HG03039 (cell line): ENCODE measurements at regions not wholly inside any gene's neighbourhood (a gene's known extent, or its start where the extent isn't known, plus 50 kb on each side); places are given as distances from the start of the nearest gene placed in this dataset.
"Not testable (repeated sequence)": the region's sequence is repeated elsewhere in the genome, so short reads cannot be mapped to it uniquely, and the experiment has no call there.

Experiments used
- ATAC-seq: cut with Tn5 transposase; IDR thresholded peaks from one replicate; pipeline ENCODE4 v1.9.1; 2021; ENCODE audit warnings: mild to moderate bottlenecking, moderate library complexity; ENCODE audit not compliant: unreplicated experiment

DNA sequence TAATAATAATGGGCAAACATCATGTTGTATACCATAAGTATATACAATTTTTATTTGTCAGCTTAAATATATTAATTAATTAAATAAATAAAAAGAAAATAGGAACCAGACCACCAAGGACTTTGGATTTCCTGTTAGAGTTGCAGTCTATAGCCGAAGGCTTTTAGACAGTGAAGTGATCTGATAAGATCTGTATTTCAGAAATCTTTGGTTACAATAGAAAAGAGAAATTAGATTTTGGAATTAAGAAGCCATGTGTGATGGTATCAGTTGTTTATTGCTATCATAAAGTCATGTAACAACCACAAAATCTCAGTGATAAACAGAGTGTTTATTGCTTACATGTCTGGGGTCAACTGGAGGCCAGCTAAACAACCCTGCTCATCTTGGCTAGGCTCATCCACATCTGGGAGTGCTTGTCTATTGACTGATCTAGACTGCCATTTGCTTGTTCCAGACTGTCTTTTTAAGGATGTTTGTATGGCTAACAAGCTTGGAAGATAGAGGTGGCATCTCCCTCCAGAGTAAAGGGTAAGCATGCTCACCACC lies 142.1 kb upstream of the USP9X start:
- no peak for ATAC-seq

DNA sequence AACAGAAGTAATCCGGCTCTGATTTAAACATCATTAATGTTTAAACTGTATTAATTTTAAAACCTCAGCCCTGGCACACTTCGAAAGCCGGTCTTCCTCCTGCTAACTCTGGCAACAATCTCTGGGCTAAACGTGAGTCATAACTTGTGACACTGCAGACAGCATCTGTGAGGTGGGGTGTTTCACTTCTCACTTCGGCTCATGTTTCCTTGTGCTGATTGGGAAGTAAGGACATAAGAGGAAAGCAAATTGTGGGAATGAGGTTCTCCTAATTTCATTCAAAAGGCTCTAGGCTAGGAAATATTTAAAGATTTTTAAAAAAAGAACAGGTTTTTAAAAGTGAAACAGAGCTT lies 139.9 kb upstream of the USP9X start:
- no peak for ATAC-seq

DNA sequence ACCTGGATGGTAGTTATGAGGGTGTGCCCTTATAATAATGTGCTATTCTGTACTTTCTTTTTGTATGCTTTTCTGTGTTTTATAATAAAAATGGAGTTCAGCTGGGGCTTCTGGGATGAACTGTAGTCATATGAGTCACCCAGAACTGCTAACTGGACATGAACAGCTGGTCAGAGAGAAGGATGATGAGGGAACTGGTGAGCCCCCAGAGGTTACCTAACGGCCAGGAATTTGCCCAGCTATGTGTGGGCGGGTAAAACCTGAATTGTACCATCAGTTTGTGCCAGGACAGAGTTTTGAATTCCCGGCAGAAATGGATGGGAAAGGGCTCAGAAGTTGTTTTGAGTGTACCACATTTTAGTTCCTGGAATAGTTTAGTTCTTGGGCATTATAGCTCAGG lies 138.0 kb upstream of the USP9X start:
- ATAC-seq: no peak

DNA sequence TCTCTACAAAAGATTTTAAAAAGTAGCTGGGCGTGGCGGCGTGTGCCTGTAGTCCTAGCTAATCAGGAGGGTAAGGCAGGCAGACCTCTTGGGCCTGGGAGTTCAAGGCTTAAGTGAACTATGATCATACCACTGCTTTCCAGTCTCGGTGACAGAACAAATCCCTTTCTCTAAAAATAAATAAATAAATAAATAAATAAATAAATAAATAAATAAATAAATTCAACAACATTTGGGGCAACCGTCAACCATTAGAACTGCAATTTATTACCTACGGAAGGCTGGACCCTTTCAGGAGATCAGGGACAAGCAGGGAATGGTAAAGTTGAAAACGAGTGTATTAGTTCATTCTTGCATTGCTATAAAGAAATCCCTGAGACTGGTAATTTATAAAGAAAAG lies 136.2 kb upstream of the USP9X start:
- ATAC-seq: no peak

DNA sequence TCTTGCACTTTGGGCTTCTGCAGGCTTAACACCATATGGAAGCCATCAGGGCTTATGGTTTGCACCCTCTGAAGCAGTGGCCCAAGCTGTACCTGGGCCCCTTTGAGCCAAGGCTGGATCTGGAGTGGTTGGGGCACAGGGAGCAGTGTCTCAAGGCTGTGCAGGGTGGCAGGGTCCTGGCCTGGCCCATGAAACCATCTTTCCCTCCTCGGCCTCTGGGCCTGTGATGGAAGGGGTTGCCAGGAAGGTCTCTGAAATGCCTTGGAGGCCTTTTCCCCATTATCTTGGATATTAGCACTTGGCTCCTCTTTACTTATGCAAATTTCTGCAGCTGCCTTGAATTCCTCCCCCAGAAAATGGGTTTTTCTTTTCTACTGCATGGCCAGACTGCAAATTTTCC lies 134.7 kb upstream of the USP9X start:
- no peak for ATAC-seq

DNA sequence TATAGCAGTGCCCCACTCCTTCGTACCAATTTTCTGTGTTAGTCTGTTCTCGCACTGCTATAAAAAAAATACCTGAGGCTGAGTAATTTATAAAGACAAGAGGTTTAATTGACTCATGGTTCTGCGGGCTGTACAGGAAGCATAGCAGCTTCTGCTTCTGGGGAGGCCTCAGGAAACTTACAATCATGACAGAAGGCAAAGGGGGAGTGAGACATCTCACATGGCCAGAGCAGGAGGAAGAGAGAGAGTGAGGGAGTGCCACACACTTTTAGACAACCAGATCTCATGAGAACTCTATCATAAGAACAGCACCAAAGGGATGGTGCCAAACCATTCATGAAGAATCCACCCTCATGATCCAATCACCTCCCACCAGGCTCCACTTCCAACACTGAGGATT lies 133.8 kb upstream of the USP9X start:
- ATAC-seq: not testable (repeated sequence)

DNA sequence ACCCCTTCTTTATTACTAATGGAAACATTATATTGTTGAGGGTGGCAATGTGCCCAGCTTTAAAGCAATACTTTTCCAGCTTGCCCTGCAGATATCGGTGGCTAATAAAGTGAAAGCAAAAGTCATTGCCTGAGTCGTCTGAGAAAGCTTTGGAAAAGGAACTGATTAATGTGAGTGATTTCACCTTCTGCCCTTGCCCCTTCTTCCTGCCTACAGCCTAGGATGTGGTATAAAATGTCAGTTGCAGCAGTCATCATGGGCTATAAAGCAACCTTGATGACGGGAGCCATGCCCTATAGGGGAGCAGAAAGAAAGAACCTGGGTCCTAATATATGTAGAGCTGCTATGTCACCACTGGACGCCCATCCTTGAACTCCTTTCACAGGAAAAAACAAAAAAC lies 132.4 kb upstream of the USP9X start:
- ATAC-seq: no peak

DNA sequence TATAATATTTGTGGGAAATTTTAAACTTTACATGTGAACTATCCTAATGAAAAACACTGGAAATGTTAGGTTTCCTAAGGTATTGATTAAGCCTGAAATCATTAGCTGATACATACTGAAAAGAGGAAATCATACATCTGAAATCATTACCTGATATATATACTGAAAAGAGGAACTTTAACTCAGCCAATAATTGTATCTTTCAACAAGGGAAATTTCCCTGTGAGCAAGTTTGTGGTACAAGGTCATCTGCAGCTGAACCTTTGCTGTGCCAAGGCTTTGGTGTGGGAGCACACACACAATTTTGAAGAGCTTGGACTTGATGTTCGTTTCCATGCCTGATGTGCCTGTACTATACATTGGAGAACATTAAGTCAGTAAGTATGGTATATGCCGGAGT lies 131.9 kb upstream of the USP9X start:
- no peak for ATAC-seq

DNA sequence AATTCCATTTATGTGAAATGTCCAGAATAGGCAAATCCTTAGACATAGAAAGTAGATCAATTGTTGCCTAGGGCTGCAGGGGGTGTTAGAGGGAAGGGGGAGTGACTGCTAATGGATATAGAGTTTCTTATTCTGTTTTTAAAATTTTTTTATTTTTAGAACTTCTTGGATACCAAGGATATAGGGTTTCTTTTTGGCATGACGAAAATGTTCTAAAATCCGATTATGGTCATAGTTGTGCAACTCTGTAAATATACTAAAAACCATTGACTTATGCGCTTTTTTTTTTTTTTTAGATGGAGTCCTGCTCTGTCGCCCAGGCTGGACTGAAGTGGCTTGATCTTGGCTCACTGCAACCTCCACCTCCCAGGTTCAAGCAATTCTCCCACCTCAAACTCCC lies 125.2 kb upstream of the USP9X start:
- ATAC-seq: no peak

GRCh38 chrX:40962793-40963407 lies 122.3 kb upstream of the USP9X start:
- ATAC-seq: no peak

DNA sequence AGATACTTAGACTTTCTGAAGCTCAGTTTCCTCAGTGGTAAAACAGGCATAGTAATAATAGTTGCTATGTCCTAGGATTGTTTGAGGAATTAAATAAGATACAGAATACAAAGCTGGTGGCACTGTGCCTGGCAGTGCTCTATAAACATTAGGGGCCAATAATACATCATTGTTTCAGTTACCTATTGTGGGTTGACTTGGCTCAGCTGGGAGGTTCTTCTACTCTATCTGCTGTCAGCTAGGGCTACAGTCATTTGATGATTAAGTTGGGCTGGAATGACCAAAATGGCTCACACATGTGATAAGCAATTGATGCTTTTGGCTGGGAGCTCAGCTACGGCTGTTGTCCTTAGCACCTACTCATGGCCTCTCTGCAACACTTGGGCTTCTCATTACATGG lies 121.2 kb upstream of the USP9X start:
- ATAC-seq: no peak

DNA sequence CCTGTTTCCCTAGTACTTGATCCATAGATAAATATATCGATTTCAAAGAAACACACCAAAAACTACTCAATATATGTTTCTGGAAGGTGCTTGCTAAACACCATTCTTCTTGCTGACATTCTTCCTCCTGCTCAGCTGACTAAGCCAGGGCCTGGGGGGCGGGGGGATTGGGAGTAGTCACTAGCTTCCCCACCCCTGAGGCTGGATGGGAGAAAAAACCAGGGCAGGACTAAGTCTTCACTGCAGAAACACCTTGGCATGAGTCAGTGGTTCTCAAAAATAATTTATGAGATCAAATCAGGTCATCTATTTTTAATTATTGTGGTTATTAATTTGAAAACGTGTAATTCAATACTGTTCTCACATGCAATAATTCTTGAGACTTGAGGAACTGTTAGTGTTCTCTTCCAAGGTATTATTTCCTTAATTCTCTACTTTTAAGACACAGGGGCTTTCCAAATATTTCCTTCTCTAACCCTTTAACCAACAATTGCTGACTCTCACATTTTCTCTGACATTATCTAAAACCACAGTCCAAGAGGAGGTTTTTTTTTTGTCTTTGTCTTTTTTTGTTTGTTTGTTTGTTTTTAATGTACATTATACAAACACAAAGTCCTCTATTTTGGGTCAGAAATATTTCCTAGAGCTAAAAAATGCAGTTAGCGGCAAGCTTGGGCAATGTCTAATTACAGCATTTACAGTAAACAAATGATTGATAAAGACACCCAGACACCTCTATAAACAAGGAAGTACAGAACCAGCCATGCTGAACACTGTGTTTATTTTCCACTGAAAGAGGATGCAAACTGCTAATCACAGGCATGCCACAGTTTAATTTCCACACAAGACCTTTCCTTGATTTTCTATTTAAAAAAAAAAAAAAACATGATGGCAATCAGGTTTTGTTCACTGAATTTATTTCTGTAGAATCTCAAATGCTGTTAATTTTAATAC lies 120.3 kb upstream of the USP9X start:
- no peak for ATAC-seq

GRCh38 chrX:40966213-40966820 lies 118.9 kb upstream of the USP9X start:
- ATAC-seq: no peak

GRCh38 chrX:40968180-40968579 lies 117.1 kb upstream of the USP9X start:
- no peak for ATAC-seq

- no peak for ATAC-seq
Observed at GRCh38 chrX:40971736-40972135, 113.5 kb upstream of the USP9X start.

DNA sequence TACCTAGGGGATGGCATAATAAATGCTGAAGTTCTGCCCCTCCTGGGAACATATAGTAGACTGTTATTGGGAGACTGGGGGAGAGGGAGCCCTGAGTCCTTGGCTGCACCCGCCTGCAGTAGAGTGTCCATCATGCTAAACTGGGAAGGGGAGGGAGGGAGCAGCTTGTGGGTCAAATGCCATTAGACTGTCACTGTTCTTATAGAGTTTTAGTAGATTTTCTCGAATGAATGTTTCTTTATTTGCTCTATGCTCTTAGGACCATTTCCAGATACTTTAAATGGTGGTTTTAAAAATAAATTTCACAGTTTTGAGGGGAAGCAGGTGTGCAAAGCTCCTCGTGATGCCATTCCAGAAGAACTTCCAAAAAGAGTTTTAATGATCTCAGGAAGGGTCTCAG lies 111.6 kb upstream of the USP9X start:
- ATAC-seq: no peak

- ATAC-seq: no peak
Observed at GRCh38 chrX:40975951-40976350, 109.3 kb upstream of the USP9X start.

DNA sequence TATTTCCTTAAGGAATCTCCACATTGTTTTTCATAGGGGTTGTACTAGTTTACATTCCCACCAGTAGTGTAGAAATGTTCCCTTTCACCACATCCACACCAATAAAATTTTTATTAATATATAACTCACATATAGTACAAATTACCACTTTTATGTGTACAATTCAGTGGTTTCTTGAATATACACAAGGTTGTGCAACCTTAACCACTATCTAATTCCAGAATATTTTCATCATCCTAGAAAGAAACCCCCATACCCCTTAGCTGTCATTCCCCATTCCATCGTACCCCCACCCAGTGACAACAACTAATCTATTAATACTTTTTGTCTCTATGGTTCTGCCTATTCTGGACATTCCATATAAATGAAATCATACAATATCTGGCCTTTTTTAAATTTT lies 108.3 kb upstream of the USP9X start:
- ATAC-seq: no peak

GRCh38 chrX:40984962-40985361 lies 100.3 kb upstream of the USP9X start:
- ATAC-seq: no peak

DNA sequence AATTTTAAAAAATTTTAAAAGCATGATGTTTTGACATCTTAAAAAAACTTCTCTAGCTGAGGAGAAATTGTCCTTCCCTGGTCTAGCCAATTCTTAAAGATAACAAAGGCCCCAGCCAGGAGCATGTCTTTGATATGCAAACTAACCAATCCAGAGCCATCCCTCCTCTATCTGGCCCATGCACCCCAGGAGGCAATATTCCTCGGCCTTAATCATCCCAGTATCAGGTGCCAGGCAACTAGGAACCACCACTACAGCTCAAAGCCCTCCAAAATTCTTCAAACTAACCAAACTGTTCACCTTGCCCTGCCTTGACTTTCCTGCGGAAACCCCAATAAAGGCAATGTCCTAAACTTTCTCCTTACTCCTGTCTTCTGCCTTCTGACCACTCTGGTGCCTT lies 97.8 kb upstream of the USP9X start:
- ATAC-seq: no peak

- no peak for ATAC-seq
Observed at GRCh38 chrX:40988100-40988499, 97.1 kb upstream of the USP9X start.

DNA sequence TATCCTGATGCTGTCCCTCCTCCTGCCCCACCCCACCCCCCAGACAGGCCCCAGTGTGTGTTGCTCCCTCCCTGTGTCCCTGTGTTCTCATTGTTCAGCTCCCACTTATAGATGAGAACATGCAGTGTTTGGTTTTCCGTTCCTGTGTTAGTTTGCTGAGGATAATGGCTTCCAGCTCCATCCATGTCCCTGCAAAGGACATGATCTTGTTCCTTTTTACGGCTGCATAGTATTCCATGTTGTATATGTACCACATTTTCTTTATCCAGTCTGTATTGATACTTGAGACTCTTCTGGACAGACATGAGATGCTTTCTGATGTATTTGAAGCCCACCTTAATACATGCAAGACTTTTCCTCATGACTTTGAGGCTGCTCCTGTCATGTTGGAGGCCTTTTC lies 91.8 kb upstream of the USP9X start:
- not testable (repeated sequence) for ATAC-seq
